Putamen (tissue), 1 donor: ENCODE measurements at regions not wholly inside any gene's neighbourhood (a gene's known extent, or its start where the extent isn't known, plus 50 kb on each side); places are given as distances from the start of the nearest gene placed in this dataset.

Experiments used
- DNase-seq: peaks from one replicate; pipeline ENCODE4 v3.0.0-alpha.2; 2016; ENCODE audit warnings: low spot score

DNA sequence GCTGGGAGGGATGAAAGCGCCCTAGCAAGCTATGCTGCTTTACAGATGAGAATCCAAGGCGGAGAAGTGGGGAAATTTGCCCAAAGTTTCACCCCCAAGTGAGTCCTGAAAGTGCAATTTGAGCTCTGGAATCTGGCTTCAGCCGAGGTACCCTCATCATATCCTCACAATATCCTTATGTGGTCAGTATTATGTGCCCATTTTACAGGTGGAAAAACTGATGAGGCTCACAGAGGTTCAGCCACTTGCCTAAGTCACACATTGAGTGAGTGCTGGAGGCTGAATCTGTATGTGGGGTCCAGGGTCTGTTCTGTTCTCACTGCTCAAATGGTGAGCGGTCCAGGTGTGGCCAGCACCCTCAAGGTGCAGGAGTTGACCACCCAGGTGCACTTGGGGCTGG lies 85.3 kb downstream of the MATN1 start:
- DNase-seq = no peak

DNA sequence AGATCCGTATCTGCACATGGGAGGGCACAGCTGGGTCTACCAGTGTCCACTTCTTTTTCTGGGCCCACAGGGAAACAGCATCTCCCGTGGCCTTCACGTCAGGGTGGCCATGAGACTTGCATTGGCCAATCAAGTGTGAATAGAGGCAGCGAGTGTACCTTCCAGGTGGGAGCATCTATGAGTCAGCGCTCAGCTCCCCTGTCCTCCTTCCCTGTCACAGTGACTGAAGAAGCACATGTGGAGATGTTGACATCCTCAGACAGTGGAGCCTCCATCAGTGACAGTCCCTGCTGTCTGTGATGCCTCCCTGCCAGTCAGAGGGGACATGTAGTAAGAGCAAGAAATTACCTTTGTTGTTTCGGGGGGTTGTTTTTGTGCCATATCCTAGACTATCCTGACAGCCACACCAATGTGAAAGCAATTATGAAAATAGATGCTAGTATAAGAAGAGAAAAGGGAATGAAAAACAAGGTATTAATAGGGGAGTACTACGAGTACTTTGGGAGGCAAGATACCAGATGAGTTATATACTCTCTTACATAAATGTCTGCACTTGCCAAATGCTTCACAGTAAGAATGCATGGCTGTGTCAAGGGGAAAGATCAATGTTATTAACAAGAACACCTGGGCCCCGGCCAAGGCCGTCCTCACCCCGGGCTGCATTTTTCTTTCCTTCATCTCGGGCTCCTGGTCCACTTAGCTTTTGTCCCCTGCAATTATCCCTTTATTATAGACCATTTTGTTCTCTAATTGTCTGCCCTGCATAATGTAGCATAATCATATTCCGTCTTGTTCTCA lies 86.0 kb downstream of the MATN1 start:
- no peak for DNase-seq

DNA sequence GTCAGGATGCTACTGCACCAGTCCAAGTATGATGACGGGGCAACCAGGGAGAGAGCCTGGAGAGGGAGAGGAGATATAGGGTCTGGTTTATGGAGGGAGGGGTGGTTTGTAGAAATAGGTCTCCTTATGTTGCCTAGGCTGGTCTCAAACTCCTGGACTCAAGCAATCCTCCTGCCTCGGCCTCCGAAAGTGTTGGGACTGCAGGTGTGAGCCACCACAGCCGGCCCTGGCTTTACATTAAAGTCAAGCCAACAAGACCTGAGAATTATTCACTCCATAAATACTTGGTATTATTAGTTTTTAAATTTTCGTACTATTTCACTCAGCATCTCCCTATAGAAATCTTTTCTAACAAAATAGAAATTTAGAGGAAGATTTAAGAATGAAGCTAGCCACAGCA lies 86.8 kb downstream of the MATN1 start:
- no peak for DNase-seq

DNA sequence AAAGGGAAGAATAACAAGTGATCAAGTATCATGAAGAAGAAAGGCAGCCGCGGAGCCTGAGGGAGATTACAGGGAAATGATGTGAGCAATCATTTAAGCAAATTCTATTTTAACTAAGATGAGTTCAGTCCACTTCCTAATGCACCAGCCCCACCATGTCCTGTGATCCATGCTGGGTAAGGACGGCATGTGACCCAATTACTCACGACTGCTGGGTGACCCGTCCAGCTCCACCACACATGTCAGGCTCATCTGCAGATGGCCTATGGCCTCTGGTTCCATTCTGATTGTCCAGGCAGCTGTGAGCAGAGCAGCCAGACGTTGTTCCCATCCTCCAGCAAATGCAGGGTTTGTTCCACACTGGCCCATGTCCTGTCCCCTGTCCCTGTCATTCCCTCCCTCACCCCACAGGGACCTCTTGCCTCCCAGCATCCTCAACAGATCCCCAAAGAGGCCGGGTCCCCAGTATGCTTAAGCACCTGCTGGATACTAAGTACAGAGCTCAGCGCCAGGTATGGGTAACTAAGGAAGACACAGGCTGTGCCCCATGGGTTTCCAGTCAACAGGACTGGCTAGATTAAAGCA lies 87.9 kb downstream of the MATN1 start:
- no peak for DNase-seq

DNA sequence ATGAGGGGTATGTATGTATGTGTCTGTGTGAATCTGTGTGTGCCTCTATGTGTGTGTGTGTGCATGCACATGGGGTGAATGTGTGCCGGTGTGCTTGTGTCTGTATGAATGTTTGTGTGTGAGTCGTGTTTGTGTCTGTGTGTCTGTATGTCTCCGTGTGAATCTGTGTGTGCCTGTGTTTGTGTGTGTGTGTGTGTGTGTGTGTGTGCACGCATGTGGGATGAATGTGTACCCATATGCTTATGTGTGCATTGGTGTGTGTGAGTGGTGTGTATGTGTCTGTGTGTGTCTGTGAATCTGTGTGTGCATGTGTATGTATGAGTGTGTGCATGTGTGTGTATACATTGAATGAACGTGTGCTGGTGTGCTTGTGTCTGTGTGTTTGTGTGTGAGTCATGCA lies 88.9 kb downstream of the MATN1 start:
- DNase-seq = no peak

DNA sequence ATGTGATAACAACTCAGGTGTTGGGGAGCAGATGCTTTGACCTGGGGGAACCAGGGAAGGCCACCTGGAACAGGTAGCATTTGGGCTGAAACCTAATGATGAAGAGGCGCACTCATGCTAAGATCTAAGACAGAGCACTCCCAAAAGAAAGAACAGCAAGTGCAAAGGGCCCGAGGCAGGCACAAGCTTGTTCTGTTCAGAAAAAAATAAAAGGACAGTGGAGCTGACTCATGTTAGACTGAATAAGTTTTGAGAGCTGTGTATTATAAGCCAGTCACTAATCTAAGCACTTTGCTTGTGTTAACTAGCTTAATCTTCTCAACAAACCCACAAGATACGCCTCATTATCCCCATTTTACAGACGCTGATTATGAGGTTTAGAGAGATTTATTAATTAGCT lies 90.1 kb downstream of the MATN1 start:
- DNase-seq = no peak

DNA sequence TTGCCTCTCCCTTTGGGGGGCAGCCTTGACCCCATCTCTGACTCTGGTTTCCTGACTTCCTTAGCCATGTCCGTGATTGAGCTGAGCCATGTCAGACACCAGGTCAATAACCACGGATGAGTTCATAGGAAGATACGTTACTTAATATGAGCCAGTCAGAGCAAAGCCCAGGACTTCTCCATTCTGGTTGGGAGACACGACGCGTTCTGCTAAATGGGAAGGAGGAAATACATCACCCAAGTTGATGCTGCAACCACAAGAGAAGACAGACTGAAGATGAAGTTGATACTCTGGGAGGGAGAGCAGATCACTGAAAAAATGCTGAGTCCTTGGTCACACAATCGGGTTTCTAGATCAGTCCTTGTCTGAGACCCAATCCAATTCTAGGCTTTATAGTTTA lies 90.9 kb downstream of the MATN1 start:
- DNase-seq = no peak

DNA sequence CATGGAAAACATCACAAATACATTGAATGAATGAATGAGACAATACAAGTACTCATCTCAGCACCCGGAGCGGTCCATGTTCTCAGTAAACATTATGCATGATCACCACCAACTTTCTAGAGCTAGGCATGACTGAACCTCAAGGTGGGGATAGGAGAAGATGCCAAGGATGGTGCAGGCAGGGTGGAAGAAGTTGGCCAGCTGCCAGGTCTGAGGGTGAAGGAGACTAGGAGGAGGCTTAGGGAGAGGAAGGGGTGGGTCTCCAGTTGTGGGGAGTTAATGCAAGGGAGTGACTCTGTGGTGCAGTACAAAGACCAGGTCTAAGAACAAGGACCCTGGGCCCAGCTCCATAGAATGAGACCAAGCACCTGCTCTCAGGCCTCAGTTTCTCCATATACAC lies 91.7 kb downstream of the MATN1 start:
- DNase-seq = no peak

DNA sequence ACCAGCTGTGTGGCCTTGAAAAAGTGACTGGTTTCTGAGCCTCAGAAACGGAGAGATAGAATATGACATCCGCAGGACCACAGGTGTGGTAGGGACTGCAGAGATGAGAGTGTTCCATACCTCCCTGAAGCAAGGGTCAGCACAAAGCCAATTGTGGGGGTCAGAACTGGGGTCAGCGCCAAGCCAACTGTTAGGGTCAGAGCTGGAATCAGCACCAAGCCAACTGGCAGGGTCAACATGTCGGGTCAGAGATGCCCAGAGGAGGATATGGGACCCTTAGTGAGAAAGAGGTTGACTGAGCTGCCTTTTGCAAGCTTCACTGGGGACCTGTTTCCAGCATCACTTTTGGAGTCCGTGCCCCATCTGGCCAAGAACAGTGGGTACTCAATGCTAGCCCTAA lies 93.9 kb downstream of the MATN1 start:
- DNase-seq = no peak

DNA sequence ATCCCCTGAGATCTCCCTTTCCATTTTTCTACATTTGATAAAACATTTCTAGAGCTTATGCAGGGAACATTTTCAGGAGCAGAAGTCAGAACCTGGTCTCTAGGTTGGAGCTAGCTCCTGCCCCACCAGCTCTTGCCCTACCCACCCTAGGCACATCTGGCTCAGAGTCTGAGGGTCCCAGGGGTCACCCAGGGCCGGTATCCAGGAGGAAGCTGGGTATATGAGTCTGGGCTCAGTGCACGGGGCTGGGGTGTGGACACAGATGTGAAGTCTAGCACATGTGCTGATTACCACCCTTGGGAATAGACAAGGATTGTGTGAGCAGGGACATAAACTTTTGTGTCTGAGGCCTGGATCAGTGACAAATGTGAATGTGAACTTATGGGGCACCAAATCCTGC lies 95.4 kb downstream of the MATN1 start:
- DNase-seq = no peak

DNA sequence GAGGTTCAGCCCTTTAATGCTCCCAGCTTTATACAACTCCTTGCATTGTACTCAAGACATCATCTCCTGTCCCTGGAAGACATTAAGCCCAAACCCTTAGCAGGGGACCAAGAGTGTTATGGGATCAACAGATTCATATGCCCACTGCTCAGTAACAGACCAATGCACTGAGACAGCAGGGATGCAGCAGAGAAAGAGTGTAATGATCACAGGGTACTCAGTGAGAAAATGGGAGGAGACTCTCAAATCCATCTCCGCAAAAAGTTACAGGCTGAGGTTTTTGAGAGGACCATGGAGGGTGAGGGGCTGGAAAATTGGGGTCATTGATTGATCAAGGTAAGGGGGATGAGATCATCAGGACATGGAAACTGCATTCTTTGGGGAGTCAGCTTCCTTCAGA lies 96.2 kb downstream of the MATN1 start:
- DNase-seq = no peak

DNA sequence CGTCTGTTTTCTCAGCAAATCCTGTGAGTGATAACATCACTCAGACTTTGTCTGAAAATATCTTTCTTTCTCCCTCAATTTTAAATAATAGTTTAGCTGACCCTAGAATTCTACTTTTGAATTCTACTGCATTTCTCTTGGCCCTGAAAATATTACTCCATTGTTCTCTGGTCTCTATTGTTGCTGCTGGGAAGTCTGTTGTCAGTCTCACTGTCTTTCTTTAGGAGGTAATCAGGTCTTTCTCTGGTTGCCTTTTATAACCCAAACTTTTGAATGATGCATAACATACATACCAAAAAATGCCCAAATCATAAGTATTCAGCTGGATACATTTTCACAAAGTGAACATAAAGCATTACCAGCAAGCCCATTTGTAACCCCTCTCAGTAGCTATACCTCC lies 100.0 kb downstream of the MATN1 start:
- DNase-seq = no peak

DNA sequence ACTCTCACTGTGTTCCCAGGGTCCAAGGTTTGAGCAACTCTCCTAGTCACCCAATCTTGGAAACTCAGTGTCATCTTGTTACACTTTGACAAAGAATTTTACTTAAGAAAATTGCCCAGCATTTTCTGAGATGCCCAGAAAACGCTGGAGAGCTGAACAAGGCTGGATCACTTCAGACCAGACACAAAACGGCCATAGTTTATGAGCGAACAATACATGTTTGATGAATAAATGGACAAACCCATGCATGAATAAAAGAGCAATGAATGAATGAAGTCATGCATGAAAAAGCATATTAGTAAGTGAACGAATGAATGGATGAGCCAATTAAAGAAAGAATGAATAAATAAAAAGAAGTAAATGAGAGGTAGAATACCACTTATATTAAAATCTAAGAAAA lies 103.8 kb downstream of the MATN1 start:
- no peak for DNase-seq

DNA sequence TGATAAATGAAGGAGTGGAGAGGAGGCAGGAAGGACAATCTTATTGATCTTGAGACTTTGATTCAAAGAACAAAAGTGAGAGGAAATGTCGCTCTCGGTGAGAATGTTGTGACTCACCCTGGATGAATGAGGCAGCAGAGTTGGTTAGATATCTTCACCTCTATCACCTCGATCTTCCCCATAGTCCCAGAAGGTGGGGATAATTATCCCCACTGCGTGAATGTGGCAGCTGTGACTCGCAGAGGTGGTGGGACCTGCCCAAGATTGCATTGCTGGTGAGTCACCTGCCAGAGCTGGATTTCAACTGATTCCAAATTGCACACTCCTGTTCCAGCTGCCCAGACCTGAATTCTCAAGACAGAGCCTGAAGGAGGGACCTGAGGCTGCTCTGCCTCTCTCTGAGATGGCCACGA lies 105.0 kb downstream of the MATN1 start:
- no peak for DNase-seq

DNA sequence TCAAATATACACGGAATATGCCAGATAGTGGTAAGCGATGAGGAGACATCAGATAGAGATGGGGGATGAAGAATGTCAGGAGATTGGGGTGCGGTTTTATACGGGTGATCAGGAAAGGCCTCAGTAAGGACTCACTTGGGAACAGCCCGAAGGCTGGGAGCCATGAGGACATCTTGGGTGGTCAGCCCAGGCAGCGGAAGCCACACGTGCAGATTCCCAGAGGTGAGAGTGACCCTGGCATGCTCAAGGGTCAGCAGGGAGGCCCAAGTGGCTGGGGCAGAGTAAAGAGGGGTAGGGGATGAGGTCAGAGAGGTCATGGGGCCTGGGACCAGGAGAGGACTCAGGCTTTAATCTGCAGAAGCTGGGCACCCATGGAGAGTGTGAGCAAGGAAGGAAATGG lies 106.6 kb downstream of the MATN1 start:
- DNase-seq = no peak

DNA sequence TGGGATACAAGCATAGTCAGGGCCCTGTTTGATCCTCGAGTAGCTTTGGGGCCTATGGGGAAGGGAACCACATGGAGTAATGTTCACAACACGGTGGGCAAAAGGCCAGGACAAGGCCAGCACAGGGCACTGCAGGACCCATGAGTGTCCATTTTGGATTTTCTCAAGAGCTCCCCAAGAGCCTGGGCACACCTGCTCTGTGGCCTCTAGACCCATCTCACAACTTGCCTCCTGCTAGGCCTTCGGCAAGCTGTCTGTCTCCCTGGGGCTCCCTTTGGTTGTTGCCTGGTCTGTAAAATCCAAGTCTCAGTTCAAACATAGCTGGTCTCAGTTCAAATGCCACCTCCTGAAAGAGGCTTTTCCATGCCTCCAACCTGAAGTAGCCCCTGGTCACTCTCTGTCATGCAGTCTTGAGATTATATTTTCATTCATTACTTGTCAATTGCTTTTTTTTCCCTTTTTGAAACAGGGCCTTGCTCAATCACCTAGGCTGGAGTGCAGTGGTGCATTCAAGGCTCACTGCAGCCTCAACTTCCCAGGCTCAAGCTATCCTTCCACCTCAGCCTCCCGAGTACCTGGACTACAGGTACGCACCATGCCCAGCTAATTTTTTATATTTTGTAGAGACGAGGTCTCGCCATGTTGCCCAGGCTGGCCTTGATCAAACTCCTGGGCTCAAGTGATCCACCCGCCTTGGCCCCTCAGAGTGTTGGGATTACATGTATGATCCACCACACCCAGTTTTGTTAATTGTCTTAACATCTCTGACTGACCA lies 107.4 kb downstream of the MATN1 start:
- DNase-seq = no peak

DNA sequence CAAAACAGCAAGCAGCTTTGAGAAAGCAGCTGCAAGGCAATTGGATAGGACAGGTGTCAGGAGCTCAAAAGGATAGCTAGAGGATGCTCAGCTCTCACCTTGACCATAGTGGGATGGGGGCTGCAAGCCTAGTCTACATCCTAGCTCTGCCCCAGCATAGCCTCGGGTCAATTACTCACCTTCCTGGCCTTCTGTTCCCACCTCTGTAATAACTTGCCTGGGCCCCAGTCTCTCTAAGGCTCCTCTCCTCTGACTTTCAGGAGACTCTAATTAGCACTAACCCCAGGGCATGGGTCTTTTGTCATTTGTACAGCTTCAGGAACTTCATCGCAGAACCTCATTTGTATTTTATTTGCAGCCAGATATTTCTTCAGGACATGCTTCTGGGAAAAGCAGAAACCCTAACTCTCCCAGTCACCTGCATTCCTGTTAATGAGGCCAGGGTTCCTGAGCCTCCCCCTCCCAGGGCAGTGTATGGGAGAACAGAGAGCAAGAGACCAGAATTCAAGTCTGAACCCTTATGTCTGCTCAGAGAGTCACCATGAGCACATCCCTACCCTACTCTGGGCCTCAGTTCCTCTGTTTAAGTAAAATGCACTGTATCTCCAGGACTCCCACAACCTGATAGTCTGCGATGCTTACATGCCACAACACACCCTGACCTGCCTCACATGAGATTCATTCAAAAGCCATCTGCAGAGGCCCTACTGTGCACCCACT lies 108.1 kb downstream of the MATN1 start:
- no peak for DNase-seq

DNA sequence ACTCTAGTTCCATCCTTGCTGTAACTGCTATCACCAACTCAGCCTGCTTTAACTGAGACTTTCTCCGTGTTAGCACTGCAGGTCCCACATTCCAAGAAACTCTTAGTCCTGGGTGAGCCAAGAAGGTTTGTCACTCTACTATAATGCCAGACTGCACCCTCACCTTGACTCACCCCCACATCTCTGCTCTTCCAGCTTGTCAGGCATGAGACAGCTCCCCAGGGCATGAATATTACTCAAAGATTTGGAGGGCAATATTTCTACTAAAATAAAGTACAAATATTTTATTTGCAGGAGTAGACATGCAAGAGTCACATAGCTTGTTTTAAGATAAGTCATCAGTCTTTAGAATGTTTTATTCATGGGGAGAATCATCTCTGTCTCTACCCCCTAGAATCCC lies 110.2 kb downstream of the MATN1 start:
- no peak for DNase-seq

DNA sequence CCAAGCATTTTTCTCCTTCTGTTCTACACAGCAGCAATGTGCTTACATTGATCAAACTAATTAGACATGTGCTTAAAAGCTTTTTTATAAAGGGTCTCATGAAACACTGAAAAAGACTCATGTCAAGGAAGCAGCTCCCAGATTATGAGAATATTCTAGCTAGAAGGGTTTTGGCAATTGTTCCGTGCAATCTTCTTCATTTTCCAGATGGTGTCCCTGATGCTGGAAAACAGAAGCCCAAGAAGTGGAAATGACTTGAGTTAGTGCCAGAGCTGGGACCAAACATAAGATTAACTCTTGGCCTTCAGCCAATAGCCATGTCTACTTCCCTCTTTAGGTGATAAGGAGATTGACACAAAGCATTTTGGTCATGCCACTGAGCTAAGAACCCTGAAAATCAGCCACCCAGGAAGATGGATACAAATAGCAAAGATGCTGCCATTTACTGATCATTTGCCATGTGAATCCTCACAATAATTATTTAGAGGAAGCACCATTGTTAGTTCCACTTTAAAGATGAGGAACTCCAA lies 110.8 kb downstream of the MATN1 start:
- no peak for DNase-seq

DNA sequence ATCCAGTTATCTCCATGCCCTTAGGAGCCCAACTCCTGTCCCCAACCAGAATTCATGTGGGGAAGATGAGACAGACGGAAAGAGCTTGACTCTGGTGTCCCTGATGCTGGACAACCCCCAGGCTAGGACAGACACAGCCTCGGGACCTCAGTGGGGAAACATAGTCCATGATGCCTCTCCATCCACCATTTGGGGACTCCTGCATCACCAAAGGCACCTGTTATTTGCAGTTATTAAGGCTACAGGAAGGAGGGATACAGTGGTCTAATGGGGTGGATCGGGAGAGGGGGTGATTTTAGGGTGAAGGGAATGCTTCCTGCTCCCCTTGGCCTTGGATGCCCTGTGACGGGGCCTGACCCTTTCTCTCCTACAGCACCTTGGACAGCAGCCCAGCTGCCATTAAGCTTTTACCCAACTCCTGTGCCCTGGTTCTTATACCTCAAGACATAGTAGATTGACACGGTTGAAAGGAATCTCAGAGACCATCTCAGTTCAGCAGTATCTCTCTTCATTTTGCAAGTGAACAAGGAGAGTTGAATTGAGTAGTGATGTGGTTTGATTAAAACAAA lies 111.6 kb downstream of the MATN1 start:
- DNase-seq = no peak

DNA sequence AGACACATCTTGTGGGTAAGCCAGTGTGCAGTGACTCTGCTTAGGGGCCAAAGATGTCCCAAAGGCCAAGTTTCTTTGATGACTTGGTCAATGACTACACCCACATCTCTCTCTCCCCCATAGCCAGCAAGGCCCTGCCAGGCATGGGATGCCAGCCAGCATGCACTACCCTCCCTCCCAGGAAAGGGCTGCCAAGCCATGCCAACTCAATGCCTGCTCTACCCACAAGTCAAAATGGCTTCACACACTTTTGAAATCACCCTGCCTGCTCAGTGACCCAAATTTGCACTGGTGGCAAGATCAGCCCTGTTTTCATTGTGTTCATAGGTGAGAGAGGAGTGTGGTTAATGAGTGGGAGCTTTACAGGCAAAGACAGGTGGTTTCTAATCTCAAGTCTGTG lies 112.5 kb downstream of the MATN1 start:
- DNase-seq = no peak

DNA sequence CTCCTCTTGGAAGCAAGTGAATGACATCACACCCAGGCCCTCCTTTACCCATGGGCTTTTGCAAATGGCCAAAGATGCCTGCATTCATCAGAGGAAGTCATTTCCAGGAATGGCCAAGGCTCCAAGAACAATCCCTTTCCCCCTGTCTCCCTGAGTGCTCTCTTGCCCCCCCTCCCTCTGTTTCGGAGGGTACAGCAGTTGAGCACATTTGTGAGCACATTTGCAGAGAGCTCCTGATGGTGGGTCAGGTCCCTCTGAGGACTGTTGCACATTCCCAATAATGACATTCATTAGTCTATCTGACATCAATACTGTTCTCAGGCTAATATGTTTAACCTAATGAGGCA lies 113.4 kb downstream of the MATN1 start:
- no peak for DNase-seq
